Tibial nerve (tissue), 3 donors: ENCODE measurements at regions not wholly inside any gene's neighbourhood (a gene's known extent, or its start where the extent isn't known, plus 50 kb on each side); places are given as distances from the start of the nearest gene placed in this dataset.

Source experiments
- POLR2A ChIP-seq, 2 donors: fragments of 450-650 bp; IDR thresholded peaks; one replicate each; pipeline ENCODE4 v1.6.1; 2017; ENCODE audit warnings: antibody characterized with exemption in 2 of 2, mild to moderate bottlenecking in 2 of 2, moderate library complexity in 2 of 2
- TF ChIP-seq, protein P1 (sequence below), 5 experiments: fragments of 200-600 bp in 3 of 5; fragments of 450-650 bp in 2 of 5; sonication (generic) in 3 of 5; IDR thresholded peaks; one replicate each; pipeline ENCODE4 v1.5.1; 2016 to 2019; ENCODE audit warnings: antibody characterized with exemption in 5 of 5, mild to moderate bottlenecking in 3 of 5, moderate library complexity in 2 of 5

- TF ChIP-seq POLR2A (IDR thresholded peaks at IDR 0.05) = no peak
- TF ChIP-seq, protein P1, sequence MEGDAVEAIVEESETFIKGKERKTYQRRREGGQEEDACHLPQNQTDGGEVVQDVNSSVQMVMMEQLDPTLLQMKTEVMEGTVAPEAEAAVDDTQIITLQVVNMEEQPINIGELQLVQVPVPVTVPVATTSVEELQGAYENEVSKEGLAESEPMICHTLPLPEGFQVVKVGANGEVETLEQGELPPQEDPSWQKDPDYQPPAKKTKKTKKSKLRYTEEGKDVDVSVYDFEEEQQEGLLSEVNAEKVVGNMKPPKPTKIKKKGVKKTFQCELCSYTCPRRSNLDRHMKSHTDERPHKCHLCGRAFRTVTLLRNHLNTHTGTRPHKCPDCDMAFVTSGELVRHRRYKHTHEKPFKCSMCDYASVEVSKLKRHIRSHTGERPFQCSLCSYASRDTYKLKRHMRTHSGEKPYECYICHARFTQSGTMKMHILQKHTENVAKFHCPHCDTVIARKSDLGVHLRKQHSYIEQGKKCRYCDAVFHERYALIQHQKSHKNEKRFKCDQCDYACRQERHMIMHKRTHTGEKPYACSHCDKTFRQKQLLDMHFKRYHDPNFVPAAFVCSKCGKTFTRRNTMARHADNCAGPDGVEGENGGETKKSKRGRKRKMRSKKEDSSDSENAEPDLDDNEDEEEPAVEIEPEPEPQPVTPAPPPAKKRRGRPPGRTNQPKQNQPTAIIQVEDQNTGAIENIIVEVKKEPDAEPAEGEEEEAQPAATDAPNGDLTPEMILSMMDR (IDR thresholded peaks at IDR 0.05) = no peak
These were observed 1047.9 kb upstream of the RBFOX1 start for GRCh38 chr16:6284731-6285130.
